GM12878 (cell line): ENCODE measurements at regions not wholly inside any gene's neighbourhood (a gene's known extent, or its start where the extent isn't known, plus 50 kb on each side); places are given as distances from the start of the nearest gene placed in this dataset.

ENCODE experiments used
- ATAC-seq: fragments of 200-7000 bp; cut with Tn5 transposase; 3 replicates; pipeline ENCODE4 v1.9.1; 2020; ENCODE audit warnings: mild to moderate bottlenecking, moderate library complexity
- BruUV-seq: library from RNA; stranded (reverse); fragments of 400-500 nt; replicated peaks from 2 replicates; lab custom pipeline; 2021; lab: Mats Ljungman, UMichigan
- CTCF ChIA-PET: fragments of 300-600 bp; sonication (Branson Sonifier 250); formaldehyde crosslinking; extraction: SDS; loops from one replicate; lab custom pipeline; 2021; ENCODE audit warnings: inconsistent platforms; lab: Yijun Ruan, JAX
- POLR2A ChIA-PET: fragments of 350-600 bp; formaldehyde crosslinking; extraction: SDS; loops from one replicate; lab custom pipeline; 2021; ENCODE audit warnings: inconsistent platforms; lab: Charles Lee
- RAD21 ChIA-PET: fragments of 300-600 bp; sonication (Branson Sonifier 250); formaldehyde crosslinking; loops from one replicate; lab custom pipeline; 2023; ENCODE audit warnings: antibody characterized with exemption; ENCODE audit not compliant: unreplicated experiment; lab: Charles Lee
- SMC1A ChIA-PET: fragments of 300-600 bp; sonication (Branson Sonifier 250); formaldehyde crosslinking; loops from one replicate; lab custom pipeline; 2023; ENCODE audit not compliant: unreplicated experiment, uncharacterized antibody; lab: Charles Lee
- DNase-seq: peaks from one replicate; pipeline ENCODE4 v3.0.0-alpha.2; 2011; ENCODE audit warnings: low read depth, low spot score
- FAIRE-seq: peaks from 3 replicates; lab custom pipeline; 2011; peaks lifted over from hg19 to GRCh38; lab: Jason Lieb, UNC
- H2AFZ ChIP-seq: 2 replicates; pipeline ENCODE4 v1.6.0; 2011; ENCODE audit warnings: low read depth, low read length, control low read depth; ENCODE audit not compliant: control insufficient read depth
- H3K27ac ChIP-seq: 2 replicates; pipeline ENCODE4 v1.5.1; 2011; ENCODE audit warnings: control low read depth; ENCODE audit not compliant: control insufficient read depth, insufficient read depth
- H3K27me3 ChIP-seq, 2 experiments: replicated peaks in 1 of 2; 2 replicates each; pipeline versions ENCODE4 v1.6.0 to v1.6.1; 2011; ENCODE audit warnings: low read length in 1 of 2; ENCODE audit not compliant: control insufficient read depth in 2 of 2, insufficient read depth in 2 of 2
- H3K36me3 ChIP-seq, 2 experiments: 2 replicates each; pipeline ENCODE4 v1.5.1; 2011; ENCODE audit warnings: low read length in 1 of 2; ENCODE audit not compliant: control insufficient read depth in 2 of 2, insufficient read depth in 2 of 2
- H3K4me1 ChIP-seq: 2 replicates; pipeline ENCODE4 v1.6.1; 2011; ENCODE audit warnings: mild to moderate bottlenecking, low read length, moderate library complexity, mixed read lengths; ENCODE audit not compliant: control insufficient read depth, insufficient read depth
- H3K4me2 ChIP-seq: 2 replicates; pipeline ENCODE4 v1.6.0; 2011; ENCODE audit warnings: control low read depth; ENCODE audit not compliant: control insufficient read depth, insufficient read depth
- H3K4me3 ChIP-seq: fragments of 200-600 bp; sonication (generic); 2 replicates; pipeline ENCODE4 v1.5.1; 2016
- H3K79me2 ChIP-seq: 2 replicates; pipeline ENCODE4 v1.6.0; 2011; ENCODE audit warnings: low read length; ENCODE audit not compliant: control insufficient read depth, insufficient read depth
- H3K9ac ChIP-seq: 2 replicates; pipeline ENCODE4 v1.8.0; 2011; ENCODE audit warnings: low read length, control low read depth, mixed read lengths; ENCODE audit not compliant: control insufficient read depth, insufficient read depth
- H3K9me3 ChIP-seq: replicated peaks from 3 replicates; pipeline ENCODE4 v1.5.1; 2011; ENCODE audit warnings: mild to moderate bottlenecking, low read length; ENCODE audit not compliant: control insufficient read depth, insufficient read depth
- H4K20me1 ChIP-seq: 2 replicates; pipeline ENCODE4 v1.6.0; 2011; ENCODE audit not compliant: control insufficient read depth, insufficient read depth
- ATF3 ChIP-seq: IDR thresholded peaks from 2 replicates; pipeline ENCODE4 v1.6.1; 2011; ENCODE audit warnings: low read depth, mild to moderate bottlenecking, low read length, moderate library complexity, borderline replicate concordance; ENCODE audit errors: extremely low read depth
- E2F4 ChIP-seq: IDR thresholded peaks from 2 replicates; pipeline ENCODE4 v1.6.1; 2012; ENCODE audit warnings: low read depth, low read length, improper control_type of control experiment
- GATAD2B ChIP-seq: fragments of 450-650 bp; conservative IDR thresholded peaks from 2 replicates; pipeline ENCODE4 v1.6.1; 2017; ENCODE audit warnings: low read depth, mild to moderate bottlenecking, moderate library complexity
- POU2F2 ChIP-seq: IDR thresholded peaks from 3 replicates; pipeline ENCODE4 v1.6.1; 2011; ENCODE audit warnings: low read depth, mild to moderate bottlenecking, low read length, borderline replicate concordance
- SMARCA5 ChIP-seq: fragments of 450-650 bp; IDR thresholded peaks from 2 replicates; pipeline ENCODE4 v1.6.1; 2017; ENCODE audit warnings: mild to moderate bottlenecking
- SREBF1 ChIP-seq: IDR thresholded peaks from 2 replicates; pipeline ENCODE4 v1.6.1; 2012; ENCODE audit warnings: mild to moderate bottlenecking, low read length
- STAT1 ChIP-seq: fragments of 450-650 bp; conservative IDR thresholded peaks from 2 replicates; pipeline ENCODE4 v1.6.1; 2014; ENCODE audit warnings: antibody characterized with exemption, mild to moderate bottlenecking
- SUPT20H ChIP-seq: IDR thresholded peaks from 2 replicates; pipeline ENCODE4 v1.6.1; 2011; ENCODE audit warnings: low read depth, mild to moderate bottlenecking, low read length, moderate library complexity, borderline replicate concordance; ENCODE audit not compliant: control insufficient read depth
- TAF1 ChIP-seq: IDR thresholded peaks from 2 replicates; pipeline ENCODE4 v1.6.1; 2011; ENCODE audit warnings: mild to moderate bottlenecking, low read depth, low read length, borderline replicate concordance
- TCF3 ChIP-seq: IDR thresholded peaks from 2 replicates; pipeline ENCODE4 v1.6.1; 2012; ENCODE audit warnings: low read depth, mild to moderate bottlenecking, low read length, borderline replicate concordance; ENCODE audit not compliant: insufficient read depth
- ZBED1 ChIP-seq: IDR thresholded peaks from 2 replicates; pipeline ENCODE4 v1.6.1; 2016; ENCODE audit warnings: borderline replicate concordance
- ZBTB11 ChIP-seq: fragments of 450-650 bp; formaldehyde crosslinking; IDR thresholded peaks from 2 replicates; pipeline ENCODE4 v1.5.0; 2022; ENCODE audit warnings: mild to moderate bottlenecking, missing genetic modification characterization
- ZBTB4 ChIP-seq: fragments of 450-650 bp; formaldehyde crosslinking; IDR thresholded peaks from 2 replicates; pipeline ENCODE4 v1.4.0; 2022; ENCODE audit warnings: mild to moderate bottlenecking, moderate library complexity
- WGBS: methylation state at CpG from one replicate; pipeline ENCODE4 v1.1.6; 2016; ENCODE audit warnings: low lambda C conversion rate; ENCODE audit not compliant: insufficient replicate concordance, insufficient coverage; ENCODE audit errors: missing lambda C conversion rate; 5-methylcytosine and 5-hydroxymethylcytosine counted together
- in situ Hi-C: fragments of 300-500 bp; cut with MboI; formaldehyde crosslinking; loops from 9 replicates; pipeline ENCODE4 v1.14.3; 2018; ENCODE audit warnings: mixed read lengths
- intact Hi-C: fragments of 100-400 bp; cut with micrococcal nuclease; formaldehyde crosslinking; loops from one replicate; pipeline ENCODE4 v1.14.2; 2022; ENCODE audit not compliant: unreplicated experiment

GRCh38 chr14:98867726-98868125, 404.3 kb downstream of the BCL11B start (continued):
- TF ChIP-seq ATF3 (no peak), ZBED1 (no peak), TCF3 (no peak)

- in situ Hi-C loops (no loop called here), intact Hi-C loops (no loop called here)
- Histone ChIP-seq H3K4me3 (no peak overlapping the region), H3K79me2 (no peaks in the 10 kb centered on the region), H3K27me3 (no peaks in the 10 kb centered on the region), H3K9me3 (no peaks in the 10 kb centered on the region; the same call in 2 of the 3 replicates), H3K9ac (no peak overlapping the region), H2AFZ (no peak overlapping the region), H3K36me3 (no peaks in the 10 kb centered on the region), H3K4me1 (no peaks in the 10 kb centered on the region), H4K20me1 (no peaks in the 10 kb centered on the region), H3K27ac (no peak overlapping the region), H3K4me2 (no peak overlapping the region)
- POLR2A ChIA-PET = no interaction called here
- under 1% methylated on average over 10 of the region's 10 CpGs for WGBS
- ATAC-seq (no peak), DNase-seq (no peak), FAIRE-seq (no peak)
- SMC1A ChIA-PET = no interaction called here
- RAD21 ChIA-PET = no interaction called here
- BruUV-seq = no TSS peak
- no peak for TF ChIP-seq POU2F2
- no peak for TF ChIP-seq SUPT20H
- no peak for TF ChIP-seq SMARCA5
- no peak for TF ChIP-seq GATAD2B
- no peak for TF ChIP-seq ZBTB4
- TF ChIP-seq SREBF1 = no peak
- TF ChIP-seq TAF1 = no peak
- TF ChIP-seq TCF3 = no peak
- TF ChIP-seq E2F4 = no peak
- TF ChIP-seq ATF3 = no peak
- no peak for TF ChIP-seq ZBTB11 (CRISPR knock-in tag)
- TF ChIP-seq STAT1 = no peak
- CTCF ChIA-PET = no interaction called here
Measured at GRCh38 chr14:98868866-98869265, 403.1 kb downstream of the BCL11B start.
